ENCODE measurements at regions not wholly inside any gene's neighbourhood (a gene's known extent, or its start where the extent isn't known, plus 50 kb on each side); places are given as distances from the start of the nearest gene placed in this dataset.

- Histone ChIP-seq H4K20me1 (ENCODE audit: control insufficient read depth, insufficient read depth) (no peaks in the 10 kb centered on the region), H3K9ac (ENCODE audit: control insufficient read depth, insufficient read depth, low read length) (no peak overlapping the region), H3K27ac (ENCODE audit: control insufficient read depth, insufficient read depth) (no peak overlapping the region), H3K36me3 (ENCODE audit: control insufficient read depth in 2 of 2, insufficient read depth in 2 of 2, low read length in 1 of 2) (no peaks in the 10 kb centered on the region), H3K27me3 (replicated peaks in 1 of 2; ENCODE audit: control insufficient read depth in 2 of 2, insufficient read depth in 2 of 2, low read length in 1 of 2) (no peaks in the 10 kb centered on the region), H2AFZ (ENCODE audit: control insufficient read depth, low read depth, low read length) (no peak overlapping the region), H3K4me2 (ENCODE audit: control insufficient read depth, insufficient read depth) (no peak overlapping the region), H3K79me2 (ENCODE audit: control insufficient read depth, insufficient read depth, low read length) (no peaks in the 10 kb centered on the region), H3K9me3 (replicated peaks; ENCODE audit: control insufficient read depth, insufficient read depth, low read length) (no peaks in the 10 kb centered on the region), H3K4me3 (no peak overlapping the region), H3K4me1 (ENCODE audit: control insufficient read depth, insufficient read depth, low read length) (no peaks in the 10 kb centered on the region)
- CTCF ChIA-PET, result no interaction called here
- no TSS peak for BruUV-seq (replicated peaks)
- in situ Hi-C loops (cut with MboI) (no loop called here), intact Hi-C loops (cut with micrococcal nuclease; ENCODE audit: unreplicated experiment) (no loop called here)
- FAIRE-seq (no peak), ATAC-seq (no peak), DNase-seq (ENCODE audit: low read depth, low spot score) (no peak)
- RAD21 ChIA-PET (ENCODE audit: unreplicated experiment), result no interaction called here
- POLR2A ChIA-PET, result no interaction called here
- WGBS (ENCODE audit: insufficient coverage, insufficient replicate concordance, low lambda C conversion rate, missing lambda C conversion rate), result 0% methylated on average over 1 of the region's 1 CpG
- SMC1A ChIA-PET (ENCODE audit: uncharacterized antibody, unreplicated experiment), result no interaction called here
- TF ChIP-seq SP1 (IDR thresholded peaks at IDR 0.05; ENCODE audit: low read depth, low read length) (no peak), FOS (IDR thresholded peaks at IDR 0.05; ENCODE audit: borderline replicate concordance, extremely low read depth, insufficient read length) (no peak), ESRRA (IDR thresholded peaks at IDR 0.05; ENCODE audit: low read length) (no peak), ZNF687 (IDR thresholded peaks at IDR 0.05) (no peak), CHD4 (IDR thresholded peaks at IDR 0.05) (no peak), RUNX3 (IDR thresholded peaks at IDR 0.05; ENCODE audit: low read length) (no peak), ZBED1 (IDR thresholded peaks at IDR 0.05; ENCODE audit: borderline replicate concordance) (no peak), NBN (IDR thresholded peaks at IDR 0.05) (no peak), RBBP5 (conservative IDR thresholded peaks at IDR 0.05) (no peak), MEF2A (IDR thresholded peaks at IDR 0.05; ENCODE audit: insufficient read depth, low read depth, low read length) (no peak), MXI1 (IDR thresholded peaks at IDR 0.05; ENCODE audit: low read depth, low read length) (no peak), ZBTB4 (CRISPR knock-in tag; IDR thresholded peaks at IDR 0.05) (no peak), TCF7 (IDR thresholded peaks at IDR 0.05; ENCODE audit: borderline replicate concordance) (no peak)
These were observed 1821.6 kb upstream of the C9orf72 start for GRCh38 chr9:29394855-29395254.
